NCI-H2196 treated with DMSO at 0.1 percent for 48 hours (cell line): ENCODE measurements at regions not wholly inside any gene's neighbourhood (a gene's known extent, or its start where the extent isn't known, plus 50 kb on each side); places are given as distances from the start of the nearest gene placed in this dataset.
"Not testable (repeated sequence)": the region's sequence is repeated elsewhere in the genome, so short reads cannot be mapped to it uniquely, and the experiment has no call there.

Experiments used
- DNase-seq: peaks from one replicate; lab custom pipeline; 2025; ENCODE audit not compliant: unreplicated experiment; lab: John Stamatoyannopoulos, UW

DNA sequence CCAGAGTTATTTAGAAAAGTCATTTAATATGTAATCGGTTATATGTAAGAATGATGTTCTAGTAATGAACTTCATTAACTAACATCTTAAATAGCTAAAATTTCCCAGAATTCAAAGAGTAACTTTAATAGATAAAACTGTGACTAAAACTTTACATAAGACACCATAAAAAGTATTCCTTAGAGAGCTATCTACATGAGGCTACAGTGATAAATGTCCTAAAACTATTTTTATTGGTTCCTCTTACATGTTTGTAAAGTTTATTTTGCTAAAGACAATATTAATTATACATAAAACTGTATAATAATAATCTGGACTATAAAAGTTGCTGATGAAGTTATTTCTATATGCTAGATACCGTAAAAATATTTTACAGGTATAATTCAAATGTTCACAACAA, 897.7 kb upstream of the EPHA5 start:
- DNase-seq = no peak

DNA sequence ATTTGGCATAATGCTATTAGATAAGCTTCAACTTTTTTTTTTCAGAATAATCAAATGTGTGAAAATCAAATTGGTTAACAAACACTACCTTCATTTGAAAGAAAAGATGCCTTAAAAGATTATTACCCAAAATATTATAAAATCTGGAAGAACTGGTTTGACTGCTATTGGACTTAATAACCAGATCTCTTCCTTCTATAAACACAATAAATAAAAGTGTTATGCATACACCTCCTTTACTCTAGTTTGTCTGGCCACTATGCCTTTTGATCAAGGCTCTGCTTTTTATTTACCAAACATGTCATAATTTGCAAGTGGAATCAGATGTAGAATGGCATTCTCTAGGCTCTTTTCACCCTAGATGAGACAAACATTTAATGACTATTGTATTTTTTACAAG, 897.3 kb upstream of the EPHA5 start:
- DNase-seq = no peak

DNA sequence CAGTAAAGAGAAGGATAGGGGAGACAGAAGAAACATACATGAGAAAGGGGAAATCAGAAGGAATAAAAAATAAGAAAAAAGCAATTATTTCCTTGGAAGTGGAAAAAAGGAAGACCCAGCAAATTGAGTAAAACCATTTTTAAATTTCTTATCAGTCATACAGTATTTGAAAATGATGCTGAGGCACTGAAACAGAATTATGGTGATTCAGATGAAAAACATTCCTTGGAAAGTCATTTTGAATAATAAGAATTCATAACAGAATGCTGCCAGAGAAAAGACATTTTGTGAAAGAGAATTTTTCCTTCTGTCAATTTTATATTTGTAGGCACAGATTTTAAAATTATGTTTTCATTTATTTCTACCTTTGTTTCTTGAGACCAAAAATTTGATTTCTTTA, 895.5 kb upstream of the EPHA5 start:
- DNase-seq = no peak

DNA sequence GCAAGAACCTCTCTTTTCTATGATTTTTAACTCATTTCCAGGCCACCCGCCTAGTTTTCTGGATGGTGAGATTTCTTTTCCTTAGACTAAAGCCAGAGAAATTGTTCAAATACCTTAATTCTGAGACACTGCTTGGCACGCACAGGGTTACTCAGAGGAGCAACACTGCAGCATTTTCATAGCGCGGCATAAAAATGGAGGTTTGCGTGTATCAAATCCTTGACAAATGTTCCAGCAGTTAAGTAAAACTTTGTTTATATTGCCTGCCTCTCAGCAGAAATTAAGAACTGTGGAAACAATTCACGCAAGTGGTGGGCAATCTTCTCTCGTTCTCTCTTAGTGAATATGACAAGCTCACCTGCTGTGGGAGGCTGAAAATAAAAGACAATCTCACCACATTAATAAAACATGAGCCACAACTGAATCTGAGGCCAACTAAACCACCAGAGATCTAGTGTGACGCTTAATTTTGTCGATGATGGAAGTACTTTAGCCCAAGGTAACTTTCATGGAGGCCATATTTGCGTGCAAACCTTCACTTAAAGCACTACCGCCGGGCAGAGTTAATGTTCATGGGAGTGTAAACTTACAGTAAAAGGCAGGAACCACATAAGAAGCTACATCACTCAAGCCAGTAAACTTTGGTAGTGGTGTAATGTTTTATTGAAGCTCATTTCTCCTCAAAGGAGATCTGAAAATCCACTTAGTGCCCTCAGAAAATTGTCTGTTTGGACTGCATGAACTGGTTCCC, 894.8 kb upstream of the EPHA5 start:
- no peak for DNase-seq

DNA sequence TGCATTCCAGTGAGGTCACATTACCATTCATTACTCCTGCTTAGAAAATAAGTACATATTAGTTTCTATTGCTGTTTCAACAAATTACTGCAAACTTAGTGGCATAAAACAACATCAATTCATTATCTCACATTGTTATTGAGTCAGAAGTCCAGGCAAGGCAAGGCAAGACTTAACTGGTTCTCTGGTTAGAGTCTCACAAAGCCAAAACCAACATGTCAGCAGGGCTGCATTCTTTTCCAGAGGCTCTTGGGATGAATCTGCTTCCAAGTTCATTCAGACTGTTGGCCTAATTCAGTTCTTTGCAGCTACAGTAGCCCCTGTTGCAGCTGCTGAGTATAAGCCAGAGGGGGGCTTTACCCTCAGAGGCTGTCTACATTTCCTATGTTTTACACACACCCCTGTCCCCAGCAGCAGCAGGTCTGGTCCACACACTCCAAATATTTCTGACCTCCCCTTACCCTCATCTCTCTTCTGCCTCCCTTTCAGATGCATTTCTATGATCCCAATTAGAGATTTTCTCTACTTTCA, 892.1 kb upstream of the EPHA5 start:
- no peak for DNase-seq

DNA sequence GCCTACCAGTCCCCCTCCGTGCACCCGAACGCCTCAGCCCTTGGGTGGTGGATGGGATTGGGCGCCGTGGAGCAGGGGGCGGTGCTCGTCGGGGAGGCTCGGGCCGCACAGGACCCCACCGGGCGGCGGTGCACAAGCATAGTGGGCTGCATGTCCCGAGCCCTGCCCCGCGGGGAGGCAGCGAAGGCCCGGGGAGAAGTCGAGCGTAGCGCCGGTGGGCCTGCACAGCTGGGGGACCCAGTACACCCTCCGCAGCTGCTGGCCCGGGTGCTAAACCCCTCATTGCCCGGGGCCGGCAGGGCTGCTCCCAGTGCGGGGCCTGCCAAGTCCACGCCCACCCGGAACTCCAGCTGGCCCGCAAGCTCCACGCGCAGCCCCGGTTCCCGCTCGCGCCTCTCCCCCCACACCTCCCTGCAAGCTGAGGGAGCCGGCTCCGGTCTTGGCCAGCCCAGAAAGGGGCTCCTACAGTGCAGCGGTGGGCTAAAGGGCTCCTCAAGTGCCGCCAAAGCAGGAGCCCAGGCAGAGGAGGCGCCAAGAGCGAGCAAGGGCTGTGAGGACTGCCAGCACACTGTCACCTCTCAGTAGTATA, 891.3 kb upstream of the EPHA5 start:
- not testable (repeated sequence) for DNase-seq

- DNase-seq = no peak
These were observed 888.4 kb upstream of the EPHA5 start for GRCh38 chr4:66558651-66559050.

GRCh38 chr4:66556651-66557278, 886.5 kb upstream of the EPHA5 start:
- no peak for DNase-seq

DNA sequence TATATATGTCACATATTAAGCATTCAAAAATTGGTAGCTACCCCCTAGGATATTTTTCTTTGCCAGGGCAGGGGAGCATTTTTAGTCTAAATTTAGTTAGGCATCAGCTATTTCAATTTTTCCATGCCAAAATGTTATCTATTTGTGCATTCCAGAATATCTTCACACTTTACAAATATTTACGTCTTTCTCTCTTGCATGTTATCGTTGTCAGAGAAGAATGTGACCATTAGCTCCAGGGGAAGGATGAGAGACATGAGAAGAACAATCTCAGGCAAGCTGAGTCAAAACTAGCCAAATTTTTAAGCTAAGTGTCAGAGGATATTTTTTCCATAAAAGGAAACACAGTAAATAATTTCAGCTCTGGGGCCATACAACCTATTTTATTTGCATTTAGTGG, 885.0 kb upstream of the EPHA5 start:
- DNase-seq = no peak

DNA sequence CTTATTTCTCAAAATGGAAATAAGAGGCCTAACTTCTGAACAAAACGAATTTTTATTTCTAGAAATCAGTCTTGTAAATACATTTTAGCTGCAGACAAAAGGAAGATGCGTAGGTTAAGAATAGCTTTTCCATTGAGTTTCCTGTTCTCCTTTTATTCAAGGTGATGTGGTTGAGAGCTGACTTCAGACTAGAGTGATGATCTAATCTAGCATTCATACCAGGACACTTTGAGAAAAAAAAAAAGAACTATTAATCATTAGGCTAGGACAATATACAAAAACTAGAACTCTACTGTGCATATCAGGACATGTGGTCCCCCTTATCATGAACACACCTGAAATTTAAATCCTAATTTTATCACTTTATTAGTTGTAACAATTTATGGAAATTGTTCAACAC, 884.5 kb upstream of the EPHA5 start:
- DNase-seq = no peak

DNA sequence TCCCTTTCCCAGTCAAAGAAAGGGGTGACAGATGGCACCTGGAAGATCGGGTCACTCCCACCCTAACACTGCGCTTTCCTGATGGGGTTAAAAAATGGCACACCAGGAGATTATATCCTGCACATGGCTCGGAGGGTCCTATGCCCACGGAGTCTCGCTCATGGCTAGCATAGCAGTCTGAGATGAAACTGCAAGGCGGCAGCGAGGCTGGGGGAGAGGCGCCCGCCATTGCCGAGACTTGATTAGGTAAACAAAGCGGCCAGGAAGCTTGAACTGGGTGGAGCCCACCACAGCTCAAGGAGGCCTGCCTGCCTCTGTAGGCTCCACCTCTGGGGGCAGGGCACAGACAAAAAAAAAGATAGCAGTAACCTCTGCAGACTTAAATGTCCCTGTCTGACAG, 875.0 kb upstream of the EPHA5 start:
- not testable (repeated sequence) for DNase-seq

DNA sequence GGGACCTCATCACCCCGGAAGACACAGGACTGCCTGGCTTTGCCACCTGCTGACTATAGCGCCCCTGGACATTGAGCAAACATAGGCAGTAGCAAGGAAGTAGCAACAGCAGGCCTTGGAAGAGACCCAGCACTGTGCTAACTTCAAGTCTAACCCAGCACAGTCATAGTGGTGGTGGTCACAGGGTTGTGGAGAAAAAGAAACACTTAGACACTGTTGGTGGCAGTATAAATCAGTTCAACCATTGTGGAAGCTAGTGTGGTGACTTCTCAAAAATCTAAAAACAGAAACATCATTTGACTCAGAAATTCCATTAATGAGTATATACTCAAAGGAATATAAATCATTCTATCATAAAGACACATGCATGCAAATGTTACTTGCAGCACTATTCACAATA, 874.0 kb upstream of the EPHA5 start:
- DNase-seq = no peak

- DNase-seq = no peak
These were observed 869.5 kb upstream of the EPHA5 start for GRCh38 chr4:66539745-66540144.

DNA sequence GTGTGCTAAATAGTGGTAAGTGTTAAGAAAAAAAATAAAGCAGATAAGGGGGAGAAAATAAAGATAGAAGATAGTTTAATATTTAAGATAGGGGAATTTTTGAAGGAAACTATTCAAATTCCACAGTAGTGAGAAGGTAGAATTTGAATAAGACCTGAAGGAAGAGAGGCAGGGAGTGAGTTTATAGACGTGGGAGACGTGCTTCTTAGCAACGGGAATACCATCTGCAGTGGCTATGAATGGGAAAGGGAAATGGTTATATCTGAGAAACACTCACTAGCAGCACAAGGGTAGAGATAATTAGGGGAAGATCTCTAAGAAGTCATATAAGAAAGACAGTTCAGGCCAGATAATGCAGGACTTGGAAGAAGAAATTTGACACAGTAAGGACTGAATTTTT, 854.5 kb upstream of the EPHA5 start:
- DNase-seq = no peak

- no peak for DNase-seq
These were observed 852.0 kb upstream of the EPHA5 start for GRCh38 chr4:66522244-66522643.

GRCh38 chr4:66516940-66517339, 846.7 kb upstream of the EPHA5 start:
- DNase-seq = no peak

- DNase-seq = no peak
These were observed 836.7 kb upstream of the EPHA5 start for GRCh38 chr4:66506985-66507384.

DNA sequence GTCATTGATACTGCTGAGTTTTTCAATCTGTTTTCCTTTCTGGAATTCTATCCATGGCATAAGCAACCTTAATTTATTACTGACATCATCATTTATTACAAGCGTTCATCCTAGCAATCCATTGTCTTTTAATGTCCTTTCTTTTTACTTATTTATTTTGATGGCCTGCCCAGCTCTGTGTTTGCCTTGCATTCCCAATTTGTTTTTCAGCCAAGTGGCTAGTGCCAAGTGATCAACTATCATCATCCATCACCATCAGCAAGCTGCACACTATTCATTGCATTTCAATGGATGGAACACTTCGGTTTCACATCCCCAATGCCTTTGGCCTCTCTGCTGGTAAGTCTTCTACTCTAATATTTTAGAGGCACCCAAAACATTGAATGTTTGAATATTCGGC, 831.7 kb upstream of the EPHA5 start:
- no peak for DNase-seq

- no peak for DNase-seq
These were observed 820.4 kb upstream of the EPHA5 start for GRCh38 chr4:66490729-66491128.

GRCh38 chr4:66489783-66490452, 819.6 kb upstream of the EPHA5 start:
- DNase-seq = no peak

DNA sequence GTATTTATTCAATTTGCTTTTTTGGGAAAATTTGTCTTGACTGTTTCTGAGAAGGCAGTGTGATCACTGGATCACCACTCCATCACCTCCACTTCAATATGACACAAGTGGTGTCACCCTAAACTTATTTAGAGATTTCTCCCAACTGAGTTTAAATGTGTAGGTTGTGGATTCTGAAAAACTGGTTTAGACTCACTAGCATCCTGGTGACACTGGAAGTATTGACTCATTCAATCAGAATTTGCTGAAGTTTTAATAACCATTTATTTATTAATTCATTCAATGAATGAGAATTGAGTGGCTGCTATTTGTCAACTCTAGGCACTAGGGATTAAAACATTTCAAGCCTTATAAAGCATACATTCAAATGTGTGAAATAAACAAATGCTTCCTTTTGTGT, 819.1 kb upstream of the EPHA5 start:
- DNase-seq = no peak

DNA sequence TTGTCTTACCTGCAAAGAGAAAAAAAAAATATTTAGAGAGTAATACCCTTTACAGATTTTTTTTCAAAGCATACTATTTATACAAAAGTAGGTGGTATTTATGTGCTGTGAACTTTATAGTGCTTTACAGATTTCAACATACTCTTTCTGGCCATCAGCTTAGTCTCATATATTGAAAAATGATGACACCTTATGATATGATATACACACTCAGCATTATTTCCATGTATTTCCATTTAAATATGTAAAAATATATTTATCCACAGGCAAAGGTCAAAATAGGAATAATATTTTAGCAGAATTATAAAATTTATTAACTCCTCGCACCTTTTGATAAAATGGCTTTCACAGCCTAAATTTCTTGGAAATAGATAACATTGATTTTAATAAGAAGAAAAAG, 815.8 kb upstream of the EPHA5 start:
- DNase-seq = no peak
